Subcutaneous abdominal adipose tissue (tissue), 5 donors: ENCODE measurements at regions not wholly inside any gene's neighbourhood (a gene's known extent, or its start where the extent isn't known, plus 50 kb on each side); places are given as distances from the start of the nearest gene placed in this dataset.
"Not testable (repeated sequence)": the region's sequence is repeated elsewhere in the genome, so short reads cannot be mapped to it uniquely, and the experiment has no call there.

Experiments used
- H3K27ac ChIP-seq: one replicate; pipeline ENCODE4 v1.7.0; 2013; ENCODE audit warnings: low read depth, mild to moderate bottlenecking, inconsistent platforms, low read length, moderate library complexity
- H3K27me3 ChIP-seq, 5 donors: one replicate each; pipeline ENCODE4 v1.7.0; 2013; ENCODE audit warnings: low read length in 5 of 5, inconsistent platforms in 1 of 5; ENCODE audit not compliant: control insufficient read depth in 5 of 5, insufficient read depth in 4 of 5
- H3K36me3 ChIP-seq, 5 donors: one replicate each; pipeline ENCODE4 v1.7.0; 2013; ENCODE audit warnings: low read length in 5 of 5; ENCODE audit not compliant: control insufficient read depth in 5 of 5, insufficient read depth in 5 of 5
- H3K4me1 ChIP-seq, 5 donors: one replicate each; pipeline ENCODE4 v1.7.0; 2013; ENCODE audit warnings: low read length in 5 of 5, mild to moderate bottlenecking in 3 of 5, moderate library complexity in 1 of 5; ENCODE audit not compliant: control insufficient read depth in 5 of 5, insufficient read depth in 5 of 5
- H3K4me3 ChIP-seq, 5 donors: one replicate each; pipeline ENCODE4 v1.7.0; 2013; ENCODE audit warnings: low read length in 5 of 5, low read depth in 1 of 5
- H3K9ac ChIP-seq, 5 donors: one replicate each; pipeline ENCODE4 v1.7.0; 2013; ENCODE audit warnings: low read length in 5 of 5, mild to moderate bottlenecking in 4 of 5, moderate library complexity in 3 of 5
- H3K9me3 ChIP-seq, 5 donors: one replicate each; pipeline ENCODE4 v1.7.0; 2013; ENCODE audit warnings: low read length in 5 of 5; ENCODE audit not compliant: control insufficient read depth in 5 of 5
- donor health status: healthy.
- donor health status: healthy.
- donor health status: healthy.
- donor health status: healthy.
- donor health status: healthy.

DNA sequence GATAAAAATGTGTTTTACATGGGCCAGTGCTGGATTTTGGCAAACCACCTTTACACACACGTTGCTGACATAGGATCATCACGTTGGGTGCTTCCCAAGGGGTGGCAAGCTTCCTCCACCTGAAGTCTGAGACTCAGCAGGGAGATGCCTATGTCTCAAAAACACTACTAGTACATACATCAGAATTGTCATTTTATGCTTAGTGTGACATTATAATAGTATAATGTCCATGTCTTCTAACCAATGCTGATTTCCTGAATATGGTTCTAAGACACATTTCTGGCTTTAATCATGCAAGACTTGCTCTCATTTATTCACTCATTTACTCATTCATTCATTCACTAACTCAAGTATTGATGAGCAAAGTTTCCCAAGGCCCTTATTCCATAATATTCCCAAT lies 322.3 kb downstream of the LNPK start:
- H3K36me3 ChIP-seq, result no peaks in the 10 kb centered on the region
- H3K4me1 ChIP-seq, result peaks cover 0 to 3% (median 0%) of the 10 kb centered on the region in 5 donors
- no peak overlapping the region for H3K9ac ChIP-seq
- peaks cover 0 to 7% (median 0%) of the 10 kb centered on the region in 5 donors for H3K27me3 ChIP-seq
- H3K4me3 ChIP-seq, result no peak overlapping the region
- H3K9me3 ChIP-seq, result no peaks in the 10 kb centered on the region
- no peak overlapping the region for H3K27ac ChIP-seq

- Histone ChIP-seq H3K36me3 (no peaks in the 10 kb centered on the region), H3K27me3 (peaks cover 0 to 4% (median 0%) of the 10 kb centered on the region in 5 donors), H3K4me3 (no peak overlapping the region), H3K9me3 (peaks cover 0 to under 1% (median 0%) of the 10 kb centered on the region in 5 donors), H3K9ac (no peak overlapping the region), H3K27ac (no peak overlapping the region), H3K4me1 (no peaks in the 10 kb centered on the region)
Measured at GRCh38 chr2:175679231-175679630, 322.8 kb downstream of the LNPK start.

- peaks cover 0 to under 1% (median 0%) of the 10 kb centered on the region in 5 donors for H3K27me3 ChIP-seq
- no peaks in the 10 kb centered on the region for H3K36me3 ChIP-seq
- peaks cover 0 to 2% (median 0%) of the 10 kb centered on the region in 5 donors for H3K9me3 ChIP-seq
- no peaks in the 10 kb centered on the region for H3K4me1 ChIP-seq
- no peak overlapping the region for H3K4me3 ChIP-seq
- no peak overlapping the region for H3K27ac ChIP-seq
- no peak overlapping the region for H3K9ac ChIP-seq
Measured at GRCh38 chr2:175677880-175678279, 324.2 kb downstream of the LNPK start.

- Histone ChIP-seq H3K27ac (no peak overlapping the region), H3K4me1 (no peaks in the 10 kb centered on the region), H3K9me3 (peaks cover 0 to 2% (median 0%) of the 10 kb centered on the region in 5 donors), H3K4me3 (no peak overlapping the region), H3K27me3 (no peaks in the 10 kb centered on the region), H3K36me3 (no peaks in the 10 kb centered on the region), H3K9ac (no peak overlapping the region)
Measured at GRCh38 chr2:175676813-175677212, 325.3 kb downstream of the LNPK start.

DNA sequence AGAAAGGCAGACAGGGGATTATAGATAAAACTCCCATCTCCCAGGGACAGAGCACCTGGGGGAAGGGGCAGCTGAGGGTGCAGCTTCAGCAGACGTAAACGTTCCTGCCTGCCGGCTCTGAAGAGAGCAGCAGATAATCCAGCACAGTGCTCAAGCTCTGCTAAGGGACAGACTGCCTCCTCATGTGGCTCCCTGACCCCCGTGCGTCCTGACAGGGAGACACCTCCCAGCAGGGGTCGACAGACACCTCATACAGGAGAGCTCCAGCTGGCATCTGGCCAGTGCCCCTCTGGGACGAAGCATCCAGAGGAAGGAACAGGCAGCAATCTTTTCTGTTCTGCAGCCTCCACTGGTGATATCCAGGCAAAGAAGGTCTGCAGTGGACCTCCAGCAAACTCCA lies 333.3 kb downstream of the LNPK start:
- not testable (repeated sequence) for H3K27me3 ChIP-seq, H3K27ac ChIP-seq

GRCh38 chr2:175662335-175662734 lies 339.7 kb downstream of the LNPK start:
- Histone ChIP-seq H3K4me1 (no peaks in the 10 kb centered on the region), H3K27me3 (peaks cover 0 to 4% (median 0%) of the 10 kb centered on the region in 5 donors), H3K9ac (no peak overlapping the region), H3K36me3 (no peaks in the 10 kb centered on the region), H3K9me3 (no peaks in the 10 kb centered on the region), H3K27ac (no peak overlapping the region), H3K4me3 (no peak overlapping the region)

More for the DNA sequence above, 333.3 kb downstream of the LNPK start:
- not testable (repeated sequence) for H3K4me1 ChIP-seq, H3K4me3 ChIP-seq, H3K9ac ChIP-seq, H3K9me3 ChIP-seq, H3K36me3 ChIP-seq

- no peaks in the 10 kb centered on the region for H3K4me1 ChIP-seq
- peaks cover 0 to 5% (median 0%) of the 10 kb centered on the region in 5 donors for H3K27me3 ChIP-seq
- H3K9me3 ChIP-seq, result peaks cover 2 to 23% (median 10%) of the 10 kb centered on the region in 5 donors
Measured at GRCh38 chr2:175648577-175649063, 353.4 kb downstream of the LNPK start.

DNA sequence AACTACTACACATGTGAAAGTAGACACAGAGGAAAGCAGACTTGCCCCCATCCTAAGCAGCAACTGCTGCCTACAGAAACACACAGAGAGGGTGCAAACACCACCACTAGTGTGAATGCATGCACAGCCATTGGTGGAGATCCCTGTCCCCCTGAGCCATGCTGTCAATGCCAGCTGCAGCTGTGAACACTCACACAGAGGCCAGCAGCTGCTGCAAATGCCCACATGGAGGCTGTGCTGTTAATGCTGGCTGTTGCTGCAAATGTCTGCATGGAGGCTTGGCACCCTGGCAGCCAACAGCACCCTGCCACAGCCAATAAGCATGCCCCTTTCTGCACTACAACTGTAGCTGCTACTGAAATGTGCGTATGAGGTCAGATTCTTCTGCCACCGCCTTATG lies 355.0 kb downstream of the LNPK start:
- no peak overlapping the region for H3K9ac ChIP-seq
- H3K27ac ChIP-seq, result no peak overlapping the region
- H3K27me3 ChIP-seq, result peaks cover 0 to 5% (median 0%) of the 10 kb centered on the region in 5 donors
- no peak overlapping the region for H3K4me3 ChIP-seq
- no peaks in the 10 kb centered on the region for H3K4me1 ChIP-seq
- no peaks in the 10 kb centered on the region for H3K36me3 ChIP-seq
- H3K9me3 ChIP-seq, result peaks cover 2 to 21% (median 10%) of the 10 kb centered on the region in 5 donors

More at GRCh38 chr2:175648577-175649063, 353.4 kb downstream of the LNPK start:
- H3K36me3 ChIP-seq, result no peaks in the 10 kb centered on the region
- H3K9ac ChIP-seq, result no peak overlapping the region
- no peak overlapping the region for H3K27ac ChIP-seq
- H3K4me3 ChIP-seq, result no peak overlapping the region

GRCh38 chr2:175640655-175641054 lies 361.4 kb downstream of the LNPK start:
- Histone ChIP-seq H3K4me1 (no peaks in the 10 kb centered on the region), H3K27me3 (no peaks in the 10 kb centered on the region), H3K4me3 (no peak overlapping the region), H3K27ac (no peak overlapping the region), H3K36me3 (no peaks in the 10 kb centered on the region), H3K9me3 (no peaks in the 10 kb centered on the region), H3K9ac (no peak overlapping the region)

GRCh38 chr2:175633227-175633626 lies 368.8 kb downstream of the LNPK start:
- Histone ChIP-seq H3K4me1 (no peaks in the 10 kb centered on the region), H3K27me3 (peaks cover 0 to 3% (median 0%) of the 10 kb centered on the region in 5 donors), H3K36me3 (no peaks in the 10 kb centered on the region), H3K4me3 (no peak overlapping the region), H3K27ac (no peak overlapping the region), H3K9me3 (peaks cover 0 to 3% (median 0%) of the 10 kb centered on the region in 5 donors), H3K9ac (no peak overlapping the region)
